GM18505 (cell line): ENCODE measurements at regions not wholly inside any gene's neighbourhood (a gene's known extent, or its start where the extent isn't known, plus 50 kb on each side); places are given as distances from the start of the nearest gene placed in this dataset.

Source experiments
- ATAC-seq: cut with Tn5 transposase; IDR thresholded peaks from one replicate; pipeline ENCODE4 v1.9.1; 2021; ENCODE audit not compliant: unreplicated experiment
- POLR2A ChIP-seq: IDR thresholded peaks from 4 replicates; pipeline ENCODE4 v1.6.1; 2011; ENCODE audit warnings: borderline replicate concordance; ENCODE audit not compliant: insufficient read depth, insufficient read length; ENCODE audit errors: extremely low read depth

DNA sequence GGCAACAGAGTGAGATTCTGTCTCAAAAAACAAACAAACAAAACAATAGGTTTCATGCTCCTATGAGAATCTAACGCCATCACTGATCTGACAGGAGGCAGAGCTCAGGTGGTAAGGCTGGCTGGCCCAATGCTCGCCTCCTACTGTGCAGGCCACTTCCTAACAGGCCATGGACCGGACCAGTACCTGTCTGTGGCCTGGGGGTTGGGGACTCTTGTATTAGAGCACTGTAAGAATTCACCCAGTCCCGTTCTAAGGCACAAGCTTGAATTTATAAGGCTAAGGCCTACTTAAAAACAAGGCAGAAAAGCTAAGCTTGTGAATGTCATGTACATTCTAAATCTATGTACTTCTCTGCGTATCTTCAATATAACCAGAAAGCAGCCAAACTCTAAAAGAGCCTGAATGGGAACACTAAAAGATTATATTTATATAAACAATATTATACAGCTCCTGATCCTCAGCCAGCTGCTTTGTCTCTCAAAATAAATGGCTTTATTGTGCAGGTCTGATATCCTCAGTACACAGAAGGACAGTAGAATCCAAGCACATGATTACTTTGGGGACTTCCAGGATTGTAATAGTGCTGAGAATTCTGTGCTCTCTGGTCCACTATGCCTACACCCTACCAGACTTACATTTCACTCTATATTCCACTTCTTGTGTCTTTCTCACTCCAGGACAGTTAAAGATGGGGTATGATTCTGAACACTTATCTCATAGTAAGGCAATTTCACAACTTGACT is 64.5 kb upstream of the DST start:
- TF ChIP-seq POLR2A = no peak
- ATAC-seq = no peak

DNA sequence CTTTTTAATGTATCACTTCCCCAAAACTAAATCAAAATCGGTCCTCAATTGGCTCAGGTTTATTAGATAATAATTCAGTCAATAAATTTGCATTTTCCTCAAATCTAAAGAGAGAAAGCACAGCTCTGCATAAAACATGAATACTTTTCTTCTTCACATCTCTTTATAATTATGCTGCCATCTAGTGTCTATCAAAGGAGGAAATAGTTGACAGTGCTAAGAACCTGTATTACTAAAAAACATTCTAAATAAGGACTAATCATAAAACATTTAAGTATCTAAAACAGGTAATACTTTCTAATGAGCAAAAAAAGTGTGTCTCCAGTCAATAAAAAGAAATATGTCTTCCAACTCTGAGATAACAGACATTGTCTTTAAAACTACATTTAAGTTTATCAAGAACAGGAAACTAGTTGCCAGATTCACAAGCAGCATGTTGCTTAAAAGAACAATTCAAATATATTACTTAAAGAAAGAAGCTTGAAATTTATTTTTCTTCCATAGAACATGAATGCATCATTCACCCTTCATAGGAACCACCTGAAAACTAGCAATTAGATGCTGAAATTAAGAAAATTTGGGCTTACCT is 56.5 kb upstream of the DST start:
- TF ChIP-seq POLR2A = no peak
- ATAC-seq = no peak

DNA sequence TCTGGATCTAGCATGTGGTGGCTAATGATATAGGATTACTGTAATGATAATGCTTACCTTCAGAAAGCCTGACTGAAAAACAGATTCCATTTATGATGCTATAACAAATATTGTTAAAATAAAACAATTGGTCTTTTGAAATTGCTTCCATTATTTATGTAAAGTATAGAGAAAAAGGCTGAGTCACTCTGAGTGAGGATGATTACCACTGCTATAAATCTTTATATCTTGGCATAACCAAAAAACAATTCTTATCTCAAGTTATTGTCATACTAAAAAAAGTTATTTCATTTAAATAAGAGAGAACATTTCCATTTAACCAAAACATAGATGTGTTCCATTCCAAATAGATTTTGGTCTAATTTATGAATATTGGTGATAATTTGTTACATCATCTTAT is 53.0 kb upstream of the DST start:
- no peak for ATAC-seq
- TF ChIP-seq POLR2A = no peak

DNA sequence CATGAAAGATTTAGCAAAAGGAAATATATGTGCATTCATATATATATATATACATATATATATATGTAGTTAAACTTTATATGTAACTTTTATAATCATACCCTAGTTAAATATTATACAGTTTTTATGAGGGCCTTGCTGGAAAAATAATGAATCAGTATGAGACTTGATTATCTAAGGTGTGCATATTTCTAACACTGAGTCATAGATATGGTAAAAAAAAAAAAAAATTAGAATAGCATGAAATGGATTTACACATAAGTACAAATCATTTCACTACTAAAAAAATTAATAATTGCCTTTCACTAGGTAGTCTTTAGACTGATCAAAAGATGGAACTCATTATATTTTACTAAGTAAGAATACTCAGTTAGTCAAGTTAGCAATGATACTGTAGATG is 51.3 kb upstream of the DST start:
- no peak for TF ChIP-seq POLR2A
- ATAC-seq = no peak

DNA sequence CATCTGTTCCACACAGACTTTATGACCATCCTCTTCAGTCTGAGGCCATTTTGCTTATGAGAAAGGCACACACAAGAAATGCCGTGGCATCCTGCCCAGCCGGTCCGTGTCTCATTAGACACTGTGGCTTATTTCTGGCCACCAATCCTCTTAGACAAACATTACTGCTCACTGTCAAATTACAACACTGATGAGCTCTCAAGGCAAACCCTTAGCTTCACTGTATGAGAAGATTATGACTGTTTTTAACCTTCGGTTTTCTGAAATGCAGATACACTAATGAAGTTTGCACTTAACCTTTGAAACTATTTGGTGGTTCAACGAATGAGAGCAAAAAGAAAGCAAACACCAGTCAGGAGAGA is 50.5 kb upstream of the DST start:
- ATAC-seq = no peak
- TF ChIP-seq POLR2A = no peak

DNA sequence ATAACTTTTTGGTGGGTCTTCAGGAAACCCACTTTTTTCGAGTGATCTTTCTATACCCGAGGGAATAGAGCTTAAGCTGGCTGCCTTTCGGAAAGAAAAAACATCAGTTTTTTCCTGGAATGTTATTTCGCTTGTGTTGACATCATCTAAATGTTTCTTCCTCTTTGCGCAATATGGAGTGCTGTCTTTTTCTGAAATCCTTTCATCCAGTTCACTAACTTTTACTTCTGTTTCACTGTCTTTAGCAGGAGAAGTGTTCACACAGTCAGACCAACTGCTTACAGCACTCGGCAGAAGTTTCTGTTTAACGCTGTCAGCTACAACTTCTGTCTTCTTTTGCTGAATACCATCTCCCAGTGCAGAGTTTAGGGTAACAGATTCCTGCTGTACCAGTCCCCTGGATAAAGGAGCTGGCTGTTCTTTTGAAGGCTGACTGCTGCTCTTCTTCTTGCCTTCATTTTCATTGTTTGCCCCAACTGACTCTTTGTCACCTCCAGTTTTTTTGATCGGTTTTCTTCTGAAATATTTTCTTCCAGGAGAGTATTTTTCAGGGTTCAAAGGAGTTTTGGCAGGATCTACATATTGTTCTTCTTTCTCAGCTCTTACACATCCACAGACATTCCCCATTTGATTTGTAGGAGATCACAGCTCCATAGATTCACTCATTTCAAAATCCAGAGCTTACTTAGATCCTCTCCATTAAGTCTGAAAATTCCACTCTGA is 50.0 kb upstream of the DST start:
- no peak for TF ChIP-seq POLR2A
- ATAC-seq = no peak
